ENCODE measurements at regions not wholly inside any gene's neighbourhood (a gene's known extent, or its start where the extent isn't known, plus 50 kb on each side); places are given as distances from the start of the nearest gene placed in this dataset.

DNA sequence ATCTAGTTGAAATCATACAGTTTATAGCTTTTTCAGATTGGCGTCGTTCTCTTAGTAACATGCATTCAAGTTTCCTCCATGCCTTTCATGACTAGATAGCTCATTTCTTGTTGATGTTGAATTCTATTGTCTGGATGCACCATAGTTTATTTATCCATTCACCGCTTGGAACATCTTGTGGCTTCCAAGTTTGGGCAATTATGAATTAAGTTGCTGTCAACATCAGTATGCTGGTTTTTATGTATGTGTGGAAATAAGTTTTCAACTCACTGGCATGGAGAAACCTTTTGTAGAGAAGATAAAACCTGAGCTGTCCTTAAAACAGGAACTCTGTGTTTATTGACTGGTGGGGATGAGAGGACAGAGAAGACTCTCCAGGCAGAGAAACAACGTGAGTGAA is 248.0 kb downstream of the CDC5L start:
- TF ChIP-seq POLR2A (IDR thresholded peaks at IDR 0.05), result no peak
- TF ChIP-seq, protein P1, sequence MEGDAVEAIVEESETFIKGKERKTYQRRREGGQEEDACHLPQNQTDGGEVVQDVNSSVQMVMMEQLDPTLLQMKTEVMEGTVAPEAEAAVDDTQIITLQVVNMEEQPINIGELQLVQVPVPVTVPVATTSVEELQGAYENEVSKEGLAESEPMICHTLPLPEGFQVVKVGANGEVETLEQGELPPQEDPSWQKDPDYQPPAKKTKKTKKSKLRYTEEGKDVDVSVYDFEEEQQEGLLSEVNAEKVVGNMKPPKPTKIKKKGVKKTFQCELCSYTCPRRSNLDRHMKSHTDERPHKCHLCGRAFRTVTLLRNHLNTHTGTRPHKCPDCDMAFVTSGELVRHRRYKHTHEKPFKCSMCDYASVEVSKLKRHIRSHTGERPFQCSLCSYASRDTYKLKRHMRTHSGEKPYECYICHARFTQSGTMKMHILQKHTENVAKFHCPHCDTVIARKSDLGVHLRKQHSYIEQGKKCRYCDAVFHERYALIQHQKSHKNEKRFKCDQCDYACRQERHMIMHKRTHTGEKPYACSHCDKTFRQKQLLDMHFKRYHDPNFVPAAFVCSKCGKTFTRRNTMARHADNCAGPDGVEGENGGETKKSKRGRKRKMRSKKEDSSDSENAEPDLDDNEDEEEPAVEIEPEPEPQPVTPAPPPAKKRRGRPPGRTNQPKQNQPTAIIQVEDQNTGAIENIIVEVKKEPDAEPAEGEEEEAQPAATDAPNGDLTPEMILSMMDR (IDR thresholded peaks at IDR 0.05), result no peak
